ENCODE measurements at regions not wholly inside any gene's neighbourhood (a gene's known extent, or its start where the extent isn't known, plus 50 kb on each side); places are given as distances from the start of the nearest gene placed in this dataset.
"Not testable (repeated sequence)": the region's sequence is repeated elsewhere in the genome, so short reads cannot be mapped to it uniquely, and the experiment has no call there.

GRCh38 chr22:10778296-10778814, 4749.6 kb upstream of the OR11H1 start:
- Histone ChIP-seq H3K23me2 (ENCODE audit: insufficient read length, low read depth, low read length, poor library complexity, severe bottlenecking) (no peaks in the 10 kb centered on the region), H3K27ac (ENCODE audit: insufficient read length, low read depth, low read length) (no peak overlapping the region), H3K18ac (ENCODE audit: insufficient read length, low read depth, low read length) (no peak overlapping the region), H3K9me3 (ENCODE audit: control insufficient read depth, low read depth, low read length) (peaks cover 94% of the 10 kb centered on the region), H3K79me1 (ENCODE audit: insufficient read depth, low read depth, low read length, poor library complexity, severe bottlenecking) (no peaks in the 10 kb centered on the region), H3K9ac (ENCODE audit: extremely low read depth, insufficient read length, low read length) (no peak overlapping the region), H4K8ac (replicated peaks; ENCODE audit: insufficient read length, low read depth, low read length) (no peak overlapping the region), H2AK5ac (ENCODE audit: insufficient read length, low read length) (no peak overlapping the region), H3K79me2 (ENCODE audit: insufficient read depth, low read length) (no peaks in the 10 kb centered on the region), H4K91ac (ENCODE audit: insufficient read length, low read depth, low read length) (no peak overlapping the region), H2AFZ (ENCODE audit: low read length) (no peak overlapping the region), H3K14ac (ENCODE audit: insufficient read depth, low read length) (no peak overlapping the region), H2BK120ac (ENCODE audit: low read depth, low read length, poor library complexity, severe bottlenecking) (no peak overlapping the region), H3K23ac (ENCODE audit: insufficient read length, low read depth, low read length) (no peak overlapping the region), H4K20me1 (ENCODE audit: control insufficient read depth, insufficient read depth, insufficient read length) (no peaks in the 10 kb centered on the region), H3K56ac (ENCODE audit: insufficient read length, low read depth, low read length) (no peak overlapping the region), H3K4ac (ENCODE audit: low read depth, low read length) (no peak overlapping the region), H2BK20ac (ENCODE audit: low read depth, low read length, poor library complexity, severe bottlenecking) (no peak overlapping the region), H3T11ph (ENCODE audit: low read length) (no peak overlapping the region), H2BK5ac (ENCODE audit: insufficient read length, low read length) (no peak overlapping the region), H4K5ac (ENCODE audit: insufficient read length, low read depth, low read length) (no peak overlapping the region), H2BK15ac (ENCODE audit: low read depth, low read length) (no peak overlapping the region), H2BK12ac (ENCODE audit: insufficient read length, low read depth, low read length) (no peak overlapping the region), H3K4me2 (ENCODE audit: insufficient read depth, insufficient read length, low read length) (no peak overlapping the region), H3K4me1 (ENCODE audit: insufficient read depth, low read length) (no peaks in the 10 kb centered on the region), H3K27me3 (ENCODE audit: insufficient read depth, low read length) (no peaks in the 10 kb centered on the region)
- no peak for TF ChIP-seq CTCF (conservative IDR thresholded peaks at IDR 0.05)
- H3K4me3 Mint-ChIP-seq, result no peak overlapping the region
- no peaks in the 10 kb centered on the region for H3K4me1 Mint-ChIP-seq
- no peak overlapping the region for H3K27ac Mint-ChIP-seq
- DNase-seq, result no peak
- WGBS (ENCODE audit: extremely low coverage, insufficient read length, low lambda C conversion rate), result no CpG with 5 or more reads among the region's 8 CpGs
- peaks cover 44 to 68% (median 53%) of the 10 kb centered on the region in 3 experiments for H3K36me3 Mint-ChIP-seq (ENCODE audit: insufficient read depth in 1 of 3, low read depth in 3 of 3)
- peaks cover 18% of the 10 kb centered on the region for H3K27me3 Mint-ChIP-seq (ENCODE audit: low read depth)
- H3K9me3 Mint-ChIP-seq, result peaks cover 94% of the 10 kb centered on the region in 2 experiments

- H3K4me2 ChIP-seq (ENCODE audit: insufficient read depth, insufficient read length, low read length); DNase-seq; H4K8ac ChIP-seq (replicated peaks; ENCODE audit: insufficient read length, low read depth, low read length); H3K79me1 ChIP-seq (ENCODE audit: insufficient read depth, low read depth, low read length, poor library complexity, severe bottlenecking); H2AFZ ChIP-seq (ENCODE audit: low read length); H3K23ac ChIP-seq (ENCODE audit: insufficient read length, low read depth, low read length); H3K14ac ChIP-seq (ENCODE audit: insufficient read depth, low read length); H3K27me3 ChIP-seq (ENCODE audit: insufficient read depth, low read length); H3K27ac Mint-ChIP-seq; H4K91ac ChIP-seq (ENCODE audit: insufficient read length, low read depth, low read length); H3K4me3 Mint-ChIP-seq; H2BK20ac ChIP-seq (ENCODE audit: low read depth, low read length, poor library complexity, severe bottlenecking); H4K5ac ChIP-seq (ENCODE audit: insufficient read length, low read depth, low read length); H3K27ac ChIP-seq (ENCODE audit: insufficient read length, low read depth, low read length); H2BK12ac ChIP-seq (ENCODE audit: insufficient read length, low read depth, low read length); H3K79me2 ChIP-seq (ENCODE audit: insufficient read depth, low read length); H3K4ac ChIP-seq (ENCODE audit: low read depth, low read length); H4K20me1 ChIP-seq (ENCODE audit: control insufficient read depth, insufficient read depth, insufficient read length); H3K23me2 ChIP-seq (ENCODE audit: insufficient read length, low read depth, low read length, poor library complexity, severe bottlenecking); H3K18ac ChIP-seq (ENCODE audit: insufficient read length, low read depth, low read length); H2BK15ac ChIP-seq (ENCODE audit: low read depth, low read length); H3K4me1 ChIP-seq (ENCODE audit: insufficient read depth, low read length); H3T11ph ChIP-seq (ENCODE audit: low read length); H2AK5ac ChIP-seq (ENCODE audit: insufficient read length, low read length); H3K9ac ChIP-seq (ENCODE audit: extremely low read depth, insufficient read length, low read length); H2BK120ac ChIP-seq (ENCODE audit: low read depth, low read length, poor library complexity, severe bottlenecking); H3K4me1 Mint-ChIP-seq; H3K56ac ChIP-seq (ENCODE audit: insufficient read length, low read depth, low read length); H2BK5ac ChIP-seq (ENCODE audit: insufficient read length, low read length): not testable (repeated sequence)
- H3K36me3 Mint-ChIP-seq (ENCODE audit: insufficient read depth in 1 of 3, low read depth in 3 of 3), result peaks cover 46 to 69% (median 55%) of the 10 kb centered on the region in 3 experiments
- peaks cover 91% of the 10 kb centered on the region for H3K9me3 ChIP-seq (ENCODE audit: control insufficient read depth, low read depth, low read length)
- peaks cover 19% of the 10 kb centered on the region for H3K27me3 Mint-ChIP-seq (ENCODE audit: low read depth)
- WGBS (ENCODE audit: extremely low coverage, insufficient read length, low lambda C conversion rate), result no CpG with 5 or more reads among the region's 6 CpGs
- peaks cover 96% of the 10 kb centered on the region in 2 experiments for H3K9me3 Mint-ChIP-seq
Measured at GRCh38 chr22:10779200-10779599, 4748.8 kb upstream of the OR11H1 start.
